Body of pancreas (tissue), 4 donors: ENCODE measurements at regions not wholly inside any gene's neighbourhood (a gene's known extent, or its start where the extent isn't known, plus 50 kb on each side); places are given as distances from the start of the nearest gene placed in this dataset.

Experiments
- CTCF ChIP-seq, 7 experiments: fragments of 450-650 bp in 4 of 7; fragments of 200-600 bp in 3 of 7; sonication (generic) in 3 of 7; IDR thresholded peaks; one replicate each; pipeline ENCODE4 v1.5.1; 2016 to 2019; ENCODE audit warnings: antibody characterized with exemption in 7 of 7
- POLR2A ChIP-seq, 3 donors: fragments of 450-650 bp; IDR thresholded peaks; one replicate each; pipeline ENCODE4 v1.6.1; 2016; ENCODE audit warnings: antibody characterized with exemption in 3 of 3, mild to moderate bottlenecking in 2 of 3

GRCh38 chr6:164114651-164115050 lies 700.1 kb downstream of the QKI start:
- TF ChIP-seq CTCF (IDR thresholded peaks at IDR 0.05) (no peak), POLR2A (IDR thresholded peaks at IDR 0.05) (no peak)
